NCI-H2107 (cell line): ENCODE measurements at regions not wholly inside any gene's neighbourhood (a gene's known extent, or its start where the extent isn't known, plus 50 kb on each side); places are given as distances from the start of the nearest gene placed in this dataset.
"Not testable (repeated sequence)": the region's sequence is repeated elsewhere in the genome, so short reads cannot be mapped to it uniquely, and the experiment has no call there.

Experiments used
- DNase-seq: peaks from one replicate; lab custom pipeline; 2025; lab: John Stamatoyannopoulos, UW

GRCh38 chrX:69062493-69062892 lies 102.8 kb downstream of the PJA1 start:
- DNase-seq = no peak

GRCh38 chrX:69060631-69061408 lies 104.4 kb downstream of the PJA1 start:
- DNase-seq = no peak

- DNase-seq = no peak
Measured at GRCh38 chrX:69055193-69055592, 110.1 kb downstream of the PJA1 start.

- not testable (repeated sequence) for DNase-seq
Measured at GRCh38 chrX:69054497-69054896, 110.8 kb downstream of the PJA1 start.

- DNase-seq = no peak
Measured at GRCh38 chrX:69051901-69052300, 113.4 kb downstream of the PJA1 start.

GRCh38 chrX:69050051-69050765 lies 115.0 kb downstream of the PJA1 start:
- no peak for DNase-seq

- DNase-seq = no peak
Measured at GRCh38 chrX:69046996-69047490, 118.2 kb downstream of the PJA1 start.

GRCh38 chrX:69045616-69046345 lies 119.5 kb downstream of the PJA1 start:
- no peak for DNase-seq

- no peak for DNase-seq
Measured at GRCh38 chrX:69038816-69039215, 126.4 kb downstream of the PJA1 start.

GRCh38 chrX:69038188-69038587 lies 127.1 kb downstream of the PJA1 start:
- no peak for DNase-seq

- no peak for DNase-seq
Measured at GRCh38 chrX:69037786-69038185, 127.5 kb downstream of the PJA1 start.

- DNase-seq = no peak
Measured at GRCh38 chrX:69036674-69037573, 128.3 kb downstream of the PJA1 start.

GRCh38 chrX:69034451-69034850 lies 130.8 kb downstream of the PJA1 start:
- DNase-seq = no peak

- DNase-seq = no peak
Measured at GRCh38 chrX:69033936-69034335, 131.3 kb downstream of the PJA1 start.

GRCh38 chrX:69032601-69033000 lies 132.7 kb downstream of the PJA1 start:
- no peak for DNase-seq

GRCh38 chrX:69031971-69032391 lies 133.3 kb downstream of the PJA1 start:
- no peak for DNase-seq

- DNase-seq = no peak
Measured at GRCh38 chrX:69031181-69031580, 134.1 kb downstream of the PJA1 start.

- no peak for DNase-seq
Measured at GRCh38 chrX:69029771-69030170, 135.5 kb downstream of the PJA1 start.

GRCh38 chrX:69028761-69029120 lies 136.5 kb downstream of the PJA1 start:
- no peak for DNase-seq

GRCh38 chrX:69028006-69028760 lies 137.1 kb downstream of the PJA1 start:
- DNase-seq = no peak
